HG02588 (cell line): ENCODE measurements at regions not wholly inside any gene's neighbourhood (a gene's known extent, or its start where the extent isn't known, plus 50 kb on each side); places are given as distances from the start of the nearest gene placed in this dataset.

Source experiments
- ATAC-seq: cut with Tn5 transposase; IDR thresholded peaks from one replicate; pipeline ENCODE4 v1.9.1; 2021; ENCODE audit warnings: mild to moderate bottlenecking, moderate library complexity; ENCODE audit not compliant: unreplicated experiment

GRCh38 chr4:77305766-77306165, 148.8 kb downstream of the CCNG2 start:
- no peak for ATAC-seq

- no peak for ATAC-seq
Measured at GRCh38 chr4:77306496-77306895, 149.5 kb downstream of the CCNG2 start.

- no peak for ATAC-seq
Measured at GRCh38 chr4:77308843-77309242, 151.8 kb downstream of the CCNG2 start.

GRCh38 chr4:77309496-77309895, 152.5 kb downstream of the CCNG2 start:
- ATAC-seq: no peak

GRCh38 chr4:77310931-77311330, 153.9 kb downstream of the CCNG2 start:
- no peak for ATAC-seq

- no peak for ATAC-seq
Measured at GRCh38 chr4:77314697-77315096, 157.7 kb downstream of the CCNG2 start.

- no peak for ATAC-seq
Measured at GRCh38 chr4:77327151-77327550, 170.1 kb downstream of the CCNG2 start.

GRCh38 chr4:77332696-77333270, 175.8 kb downstream of the CCNG2 start:
- no peak for ATAC-seq

GRCh38 chr4:77336411-77337142, 179.6 kb downstream of the CCNG2 start:
- ATAC-seq: no peak

GRCh38 chr4:77342170-77342810, 185.3 kb downstream of the CCNG2 start:
- ATAC-seq: no peak

- no peak for ATAC-seq
Measured at GRCh38 chr4:77344001-77344400, 187.0 kb downstream of the CCNG2 start.

- ATAC-seq: no peak
Measured at GRCh38 chr4:77344784-77345183, 187.8 kb downstream of the CCNG2 start.

GRCh38 chr4:77347351-77347966, 190.5 kb downstream of the CCNG2 start:
- peak; percentile 69 for ATAC-seq

GRCh38 chr4:77348815-77349214, 191.8 kb downstream of the CCNG2 start:
- ATAC-seq: no peak

- no peak for ATAC-seq
Measured at GRCh38 chr4:77349364-77349763, 192.4 kb downstream of the CCNG2 start.

- no peak for ATAC-seq
Measured at GRCh38 chr4:77349796-77350195, 192.8 kb downstream of the CCNG2 start.

- ATAC-seq: no peak
Measured at GRCh38 chr4:77352192-77352591, 195.2 kb downstream of the CCNG2 start.

- ATAC-seq: peak; percentile 51
Measured at GRCh38 chr4:77353724-77354315, 196.8 kb downstream of the CCNG2 start.

- ATAC-seq: no peak
Measured at GRCh38 chr4:77354550-77354949, 197.5 kb downstream of the CCNG2 start.

- ATAC-seq: no peak
Measured at GRCh38 chr4:77355731-77356130, 198.7 kb downstream of the CCNG2 start.

GRCh38 chr4:77358315-77358928, 201.4 kb downstream of the CCNG2 start:
- ATAC-seq: no peak
